ENCODE measurements at regions not wholly inside any gene's neighbourhood (a gene's known extent, or its start where the extent isn't known, plus 50 kb on each side); places are given as distances from the start of the nearest gene placed in this dataset.

- TF ChIP-seq CTCF (IDR thresholded peaks at IDR 0.05 in 8 of 11, conservative IDR thresholded peaks at IDR 0.05 in 3 of 11) (no peak), POLR2AphosphoS5 (IDR thresholded peaks at IDR 0.05) (no peak)
These were observed 169.5 kb upstream of the EDNRB start for GRCh38 chr13:78087966-78088678.
